ENCODE measurements at regions not wholly inside any gene's neighbourhood (a gene's known extent, or its start where the extent isn't known, plus 50 kb on each side); places are given as distances from the start of the nearest gene placed in this dataset.
"Not testable (repeated sequence)": the region's sequence is repeated elsewhere in the genome, so short reads cannot be mapped to it uniquely, and the experiment has no call there.

DNA sequence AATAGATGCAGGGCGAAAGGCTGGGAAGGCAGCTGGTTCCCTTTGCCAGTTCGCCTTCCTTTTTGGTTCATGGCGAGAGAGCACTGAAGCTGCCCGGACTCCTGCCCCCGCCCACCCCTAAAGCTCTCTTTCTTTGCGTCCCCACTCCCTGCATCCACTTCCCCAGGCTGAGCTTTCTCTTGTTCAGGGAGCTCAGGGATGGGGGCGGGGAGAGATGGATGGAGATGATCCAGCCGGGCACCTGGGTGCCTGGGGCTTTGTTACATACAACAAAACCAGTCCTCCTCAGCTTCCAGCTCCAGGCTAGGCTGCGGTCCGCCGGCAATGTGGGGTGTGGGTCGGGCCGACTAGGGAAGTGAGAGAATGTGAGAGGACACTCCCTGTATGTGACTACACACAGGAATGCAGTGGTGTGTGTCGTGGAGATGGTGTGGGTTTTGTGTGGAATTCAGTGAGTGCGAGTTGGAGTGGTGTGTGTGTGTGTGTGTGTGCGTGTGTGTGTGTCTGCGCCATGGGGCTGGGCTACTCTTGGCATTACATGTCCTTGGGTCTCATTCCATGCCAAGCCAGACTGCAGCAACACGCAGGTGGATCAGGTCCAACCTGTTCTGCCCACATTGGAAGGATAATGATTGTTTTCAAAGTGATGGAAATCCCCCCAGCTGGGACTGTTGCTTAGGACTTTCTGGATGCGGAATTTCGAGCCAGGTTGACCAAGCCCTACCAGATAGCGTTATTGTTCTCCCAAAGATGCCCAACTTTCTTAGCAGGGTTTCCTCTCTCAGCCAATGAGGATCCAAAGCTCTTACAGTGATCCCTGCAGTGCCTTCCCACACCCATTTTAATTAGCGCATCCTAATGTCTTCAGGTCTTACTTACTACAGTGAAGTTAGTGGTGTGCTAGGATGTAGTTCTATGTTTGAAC is 149.4 kb upstream of the CHRDL1 start:
- no peaks in the 10 kb centered on the region for H3K4me1 ChIP-seq
- no peaks in the 10 kb centered on the region for H3K36me3 ChIP-seq
- H3K27ac ChIP-seq, result no peak overlapping the region
- no peak for DNase-seq
- no peaks in the 10 kb centered on the region for H3K9me3 ChIP-seq (replicated peaks)
- H3K27me3 ChIP-seq, result 0 out of 2 replicates have a peak, but pooled peaks cover 3% of the 10 kb centered on the region
- H3K4me3 ChIP-seq, result no peak overlapping the region

DNA sequence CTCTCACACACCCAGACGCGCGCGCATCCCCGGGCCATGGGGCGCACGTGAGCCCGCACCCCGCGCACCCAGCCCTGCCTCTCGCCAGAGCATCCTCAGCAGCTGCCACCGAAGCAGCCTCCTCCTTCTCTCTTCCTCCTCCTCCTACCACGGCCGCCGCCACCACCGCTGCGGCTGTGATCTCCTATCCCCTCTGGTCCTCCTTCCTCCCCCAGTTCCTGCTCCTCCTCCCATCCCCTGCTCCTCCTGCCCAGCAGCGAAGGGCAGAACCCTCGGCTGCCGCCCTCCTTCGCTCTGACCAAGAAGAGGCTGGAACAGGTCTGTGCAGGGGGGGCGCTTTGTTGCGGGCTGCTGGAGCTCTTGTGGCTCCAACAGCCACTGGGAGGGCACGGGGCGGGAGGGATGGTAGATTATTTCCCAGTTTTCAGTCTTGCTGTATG is 148.7 kb upstream of the CHRDL1 start:
- DNase-seq, result no peak
- Histone ChIP-seq H3K36me3 (no peaks in the 10 kb centered on the region), H3K27ac (no peak overlapping the region), H3K4me3 (no peak overlapping the region), H3K4me1 (no peaks in the 10 kb centered on the region), H3K9me3 (replicated peaks) (no peaks in the 10 kb centered on the region), H3K27me3 (0 out of 2 replicates have a peak, but pooled peaks cover 3% of the 10 kb centered on the region)

DNA sequence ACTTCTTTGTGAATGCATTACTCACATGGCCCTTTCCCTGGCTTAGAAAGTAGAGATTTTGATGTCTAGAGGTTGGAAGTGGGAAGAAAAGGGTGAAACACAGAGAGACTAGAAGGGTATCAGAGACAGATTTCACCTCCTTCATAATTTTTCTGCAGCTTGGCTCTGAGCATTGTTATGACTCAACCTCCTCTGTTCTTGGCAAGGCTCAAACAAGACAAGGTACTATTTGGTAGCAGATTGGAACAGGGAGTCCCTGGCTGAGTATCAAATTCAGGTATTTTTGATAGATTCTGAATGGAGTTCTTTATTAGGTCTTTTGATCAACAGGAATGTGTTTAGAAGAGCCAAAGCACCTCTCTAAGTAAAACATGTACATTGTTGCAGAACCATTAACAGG is 146.3 kb upstream of the CHRDL1 start:
- no peak overlapping the region for H3K27ac ChIP-seq
- no peak overlapping the region for H3K4me3 ChIP-seq
- no peaks in the 10 kb centered on the region for H3K9me3 ChIP-seq (replicated peaks)
- no peak for DNase-seq
- no peaks in the 10 kb centered on the region for H3K36me3 ChIP-seq
- H3K27me3 ChIP-seq, result 0 out of 2 replicates have a peak, but pooled peaks cover 3% of the 10 kb centered on the region
- H3K4me1 ChIP-seq, result no peaks in the 10 kb centered on the region

DNA sequence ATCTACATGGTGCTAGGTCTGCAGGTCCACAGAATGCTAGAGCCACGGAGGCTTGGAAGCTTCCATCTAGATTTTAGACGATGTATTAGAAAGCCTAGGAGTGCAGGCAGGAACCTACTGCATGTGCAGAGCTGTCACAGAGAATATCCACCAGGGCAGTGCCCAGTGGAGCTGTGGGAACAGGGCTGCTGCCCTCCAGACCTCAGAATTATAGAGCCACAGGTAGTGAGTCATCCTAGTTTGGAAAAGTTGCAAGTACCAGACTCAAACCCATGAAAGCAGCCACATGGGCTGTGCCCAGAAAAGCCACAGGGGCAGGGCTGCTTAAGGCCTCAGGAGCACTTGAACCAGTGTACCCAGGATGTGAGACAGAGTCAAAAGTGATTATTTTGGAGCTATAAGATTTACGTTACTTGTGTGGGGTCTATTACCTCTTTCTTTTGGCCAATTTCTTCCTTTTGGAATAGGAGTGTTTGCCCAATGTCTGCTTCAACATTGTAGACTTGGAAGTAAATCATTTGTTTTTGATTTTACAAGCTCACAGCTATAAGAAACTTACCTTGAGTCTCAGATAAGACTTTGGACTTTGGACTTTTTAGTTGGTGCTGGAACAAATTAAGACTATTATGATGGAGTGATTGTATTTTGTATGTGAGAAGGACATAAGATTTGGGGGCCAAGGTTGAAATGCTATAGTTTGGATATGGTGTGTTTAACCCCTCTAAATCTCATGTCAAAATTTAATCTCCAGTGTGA is 143.5 kb upstream of the CHRDL1 start:
- no peaks in the 10 kb centered on the region for H3K36me3 ChIP-seq
- DNase-seq, result no peak
- H3K9me3 ChIP-seq (replicated peaks), result no peaks in the 10 kb centered on the region
- H3K4me1 ChIP-seq, result no peaks in the 10 kb centered on the region
- H3K27ac ChIP-seq, result no peak overlapping the region
- H3K27me3 ChIP-seq, result 0 out of 2 replicates have a peak, but pooled peaks cover 3% of the 10 kb centered on the region
- H3K4me3 ChIP-seq, result no peak overlapping the region

DNA sequence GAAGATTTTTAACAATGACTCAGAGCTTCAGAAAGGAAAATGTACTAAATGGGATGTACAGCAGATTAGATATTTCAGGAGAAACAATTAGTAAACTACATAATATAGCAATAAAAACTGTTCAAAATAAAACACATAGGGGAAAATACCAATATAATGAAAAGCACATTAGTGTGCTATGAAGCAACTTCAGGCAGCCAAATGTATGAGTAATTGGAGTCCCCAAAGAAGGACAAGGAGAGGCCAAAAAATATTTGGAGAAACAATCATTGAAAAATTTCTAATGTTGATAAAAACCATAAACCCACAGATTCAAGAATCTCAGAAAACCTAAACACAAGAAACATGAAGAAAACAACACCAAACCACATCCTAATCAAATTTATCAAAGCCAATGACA is 129.3 kb upstream of the CHRDL1 start:
- no peaks in the 10 kb centered on the region for H3K27me3 ChIP-seq
- no peak overlapping the region for H3K4me3 ChIP-seq
- H3K36me3 ChIP-seq, result no peaks in the 10 kb centered on the region
- H3K9me3 ChIP-seq (replicated peaks), result no peaks in the 10 kb centered on the region
- DNase-seq, result no peak
- no peaks in the 10 kb centered on the region for H3K4me1 ChIP-seq
- no peak overlapping the region for H3K27ac ChIP-seq

DNA sequence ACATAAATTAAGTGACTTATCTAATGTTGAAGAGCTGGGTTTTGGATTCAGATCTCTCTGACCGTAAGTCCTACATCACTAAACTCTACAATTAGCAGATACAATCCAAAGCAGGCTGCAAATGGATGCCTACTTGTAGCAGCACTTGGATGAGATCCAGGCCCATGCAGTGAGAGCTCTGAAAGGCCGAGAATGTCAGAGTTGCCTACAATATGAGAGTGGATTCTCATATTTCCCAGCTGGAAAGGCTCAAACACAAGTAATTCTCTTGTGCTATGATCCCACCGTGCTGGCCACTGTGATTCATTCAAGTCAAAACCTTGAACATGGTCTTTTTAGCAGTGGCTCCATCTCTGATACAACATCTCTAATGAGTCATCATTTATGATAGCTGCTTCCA is 125.4 kb upstream of the CHRDL1 start:
- Histone ChIP-seq H3K4me3 (no peak overlapping the region), H3K27me3 (no peaks in the 10 kb centered on the region), H3K36me3 (no peaks in the 10 kb centered on the region), H3K27ac (no peak overlapping the region), H3K9me3 (replicated peaks) (no peaks in the 10 kb centered on the region), H3K4me1 (no peaks in the 10 kb centered on the region)
- DNase-seq, result peak in 1 of 2 experiments; percentile 48

DNA sequence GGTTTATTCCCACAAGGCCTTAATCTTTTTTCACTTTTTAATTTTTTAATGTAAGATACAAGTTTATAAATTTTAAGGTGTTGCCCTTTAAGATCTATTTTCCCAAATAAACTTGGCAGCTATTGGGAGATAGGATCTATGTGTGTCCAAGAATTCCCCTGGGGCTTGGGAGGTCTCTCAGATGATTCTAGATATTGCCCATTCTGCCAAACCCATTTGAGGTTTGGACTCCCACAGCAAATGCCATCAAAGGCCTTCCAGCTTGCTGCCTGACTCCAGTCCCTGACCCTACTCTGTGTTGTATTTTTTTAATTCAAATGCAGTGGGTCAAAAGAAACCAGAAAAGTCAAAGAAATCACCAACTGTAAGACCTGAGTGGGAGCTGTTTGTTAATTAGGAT is 120.0 kb upstream of the CHRDL1 start:
- Histone ChIP-seq H3K27me3 (no peaks in the 10 kb centered on the region), H3K9me3 (replicated peaks) (no peaks in the 10 kb centered on the region), H3K4me3 (no peak overlapping the region), H3K4me1 (no peaks in the 10 kb centered on the region), H3K27ac (no peak overlapping the region), H3K36me3 (no peaks in the 10 kb centered on the region)
- peak in 1 of 2 experiments; percentile 1 for DNase-seq

DNA sequence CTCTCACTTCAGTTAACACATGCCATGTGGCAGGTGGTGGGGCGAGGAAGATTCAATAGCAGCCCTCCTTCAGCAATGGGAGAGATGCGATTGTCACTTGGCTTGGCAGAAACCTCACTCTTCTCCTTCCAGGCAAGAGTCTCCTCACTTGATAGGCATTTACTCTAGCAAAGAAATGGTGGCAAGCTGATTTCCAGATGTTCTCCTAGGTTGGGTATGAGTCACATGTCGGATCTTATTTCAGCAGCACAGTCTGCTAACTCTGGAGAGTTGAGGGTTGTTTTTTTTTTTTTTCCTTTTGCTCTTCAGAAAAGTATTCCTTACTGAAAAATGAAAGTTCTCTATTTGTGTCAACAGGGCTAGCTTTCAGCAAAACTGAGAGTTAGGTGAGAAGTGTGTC is 119.5 kb upstream of the CHRDL1 start:
- Histone ChIP-seq H3K36me3 (no peaks in the 10 kb centered on the region), H3K4me1 (no peaks in the 10 kb centered on the region), H3K27ac (no peak overlapping the region), H3K27me3 (no peaks in the 10 kb centered on the region), H3K4me3 (no peak overlapping the region), H3K9me3 (replicated peaks) (no peaks in the 10 kb centered on the region)
- peak in 1 of 2 experiments; percentile 38 for DNase-seq

DNA sequence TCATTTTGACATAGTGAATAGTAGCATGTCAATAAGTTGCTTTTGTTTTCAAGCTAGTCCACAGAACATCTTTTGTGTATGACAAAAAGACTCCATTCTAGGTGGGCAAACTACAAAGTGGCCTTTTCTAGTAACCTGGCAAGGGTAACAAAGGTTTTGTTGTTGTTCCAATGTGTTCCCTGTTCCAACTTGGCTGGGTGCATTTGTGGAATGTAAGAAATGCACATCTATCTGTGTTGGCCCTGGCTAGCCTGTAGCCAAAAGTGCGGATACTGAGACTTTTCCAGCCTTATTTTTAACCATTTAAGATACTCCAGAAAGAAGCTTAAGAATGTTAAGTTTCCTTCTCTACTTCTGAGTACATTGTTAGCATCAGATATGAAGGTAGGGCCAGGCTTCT is 118.7 kb upstream of the CHRDL1 start:
- no peak for DNase-seq
- no peaks in the 10 kb centered on the region for H3K4me1 ChIP-seq
- no peak overlapping the region for H3K4me3 ChIP-seq
- no peaks in the 10 kb centered on the region for H3K27me3 ChIP-seq
- no peak overlapping the region for H3K27ac ChIP-seq
- H3K36me3 ChIP-seq, result no peaks in the 10 kb centered on the region
- H3K9me3 ChIP-seq (replicated peaks), result no peaks in the 10 kb centered on the region

DNA sequence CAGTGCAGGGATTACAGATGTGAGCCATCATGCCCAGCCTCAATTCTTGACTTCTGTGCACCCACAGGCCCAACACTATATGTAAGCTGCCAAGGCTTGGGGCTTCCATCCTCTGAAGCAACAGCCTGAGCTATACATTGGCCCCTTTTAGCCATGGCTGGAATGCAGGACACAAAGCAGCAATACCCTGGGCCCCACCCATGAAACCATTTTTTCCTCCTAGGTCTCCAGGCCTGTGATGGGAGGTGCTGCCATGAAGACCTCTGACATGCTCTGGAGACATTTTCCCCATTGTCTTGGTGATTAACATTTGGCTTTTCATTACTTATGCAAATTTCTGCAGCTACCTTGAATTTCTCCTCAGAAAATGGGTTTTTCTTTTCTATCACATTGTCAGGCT is 109.1 kb upstream of the CHRDL1 start:
- not testable (repeated sequence) for H3K9me3 ChIP-seq (replicated peaks); H3K36me3 ChIP-seq; H3K4me3 ChIP-seq; DNase-seq; H3K27ac ChIP-seq; H3K4me1 ChIP-seq; H3K27me3 ChIP-seq

DNA sequence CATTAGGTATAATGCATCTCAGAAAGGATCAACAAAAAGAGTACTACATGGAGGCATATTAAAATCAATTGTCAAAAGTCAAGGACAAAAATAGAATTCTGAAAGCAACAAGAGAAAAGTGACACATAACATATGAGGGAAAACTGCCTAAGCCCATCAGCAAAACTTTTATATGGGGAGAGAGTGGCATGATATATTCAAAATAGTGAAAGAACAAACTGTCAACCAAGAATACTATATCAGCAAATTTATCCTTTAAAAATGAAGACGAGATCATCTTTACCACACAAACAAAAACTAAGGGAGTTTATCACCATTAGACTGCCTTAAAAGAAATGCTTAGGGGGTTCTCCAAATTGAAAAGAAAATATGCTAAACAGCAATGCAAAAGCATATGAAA is 86.4 kb upstream of the CHRDL1 start:
- Histone ChIP-seq H3K4me1 (no peaks in the 10 kb centered on the region), H3K36me3 (no peaks in the 10 kb centered on the region), H3K4me3 (no peak overlapping the region), H3K27ac (no peak overlapping the region), H3K9me3 (replicated peaks) (peaks cover 2% of the 10 kb centered on the region; the same call in 1 of the 2 replicates), H3K27me3 (no peaks in the 10 kb centered on the region)
- no peak for DNase-seq

DNA sequence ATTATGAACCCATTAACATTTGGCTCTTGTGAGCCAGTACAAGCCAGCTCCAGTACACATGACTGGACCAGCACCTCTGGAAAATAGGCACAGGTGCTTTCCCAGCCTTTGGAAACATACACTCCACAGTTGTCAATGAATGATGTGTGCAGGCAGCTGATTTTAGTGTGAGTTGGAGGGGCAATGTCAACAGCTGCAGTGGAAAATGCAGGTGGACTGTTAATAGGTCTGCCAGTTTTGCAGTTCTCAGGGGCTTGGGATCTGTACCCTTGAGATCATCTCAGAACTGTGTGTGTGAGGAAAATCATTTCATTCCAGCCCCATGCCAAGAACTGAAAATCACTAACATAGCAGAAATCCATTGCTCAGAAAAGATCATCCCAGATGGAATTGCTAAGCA is 81.7 kb upstream of the CHRDL1 start:
- H3K4me1 ChIP-seq, result no peaks in the 10 kb centered on the region
- DNase-seq, result peak; percentile 3 to 36
- no peak overlapping the region for H3K4me3 ChIP-seq
- H3K36me3 ChIP-seq, result no peaks in the 10 kb centered on the region
- H3K27me3 ChIP-seq, result no peaks in the 10 kb centered on the region
- H3K27ac ChIP-seq, result no peak overlapping the region
- peaks cover 2% of the 10 kb centered on the region; the same call in 1 of the 2 replicates for H3K9me3 ChIP-seq (replicated peaks)

DNA sequence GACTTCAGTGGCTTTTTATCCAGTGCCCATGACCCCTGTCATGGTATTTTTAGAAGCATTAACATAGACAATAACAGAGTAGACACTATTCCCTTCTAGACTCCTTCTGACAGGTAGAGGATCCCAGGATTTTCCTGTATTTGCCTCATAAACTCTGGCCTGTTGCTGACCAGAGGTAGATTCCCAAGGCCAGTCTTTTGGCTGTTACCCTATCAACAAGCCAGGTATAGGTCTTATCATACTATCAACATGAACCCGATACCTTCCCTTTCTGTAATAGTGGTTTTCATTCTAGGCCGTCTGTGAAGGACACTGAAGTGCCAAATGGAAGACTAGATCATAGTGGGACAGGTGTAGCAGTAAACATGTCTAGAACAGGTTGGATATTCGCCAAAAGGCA is 76.2 kb upstream of the CHRDL1 start:
- H3K4me3 ChIP-seq, result no peak overlapping the region
- no peaks in the 10 kb centered on the region for H3K36me3 ChIP-seq
- DNase-seq, result no peak
- H3K4me1 ChIP-seq, result no peaks in the 10 kb centered on the region
- H3K9me3 ChIP-seq (replicated peaks), result no peaks in the 10 kb centered on the region
- no peak overlapping the region for H3K27ac ChIP-seq
- H3K27me3 ChIP-seq, result no peaks in the 10 kb centered on the region

DNA sequence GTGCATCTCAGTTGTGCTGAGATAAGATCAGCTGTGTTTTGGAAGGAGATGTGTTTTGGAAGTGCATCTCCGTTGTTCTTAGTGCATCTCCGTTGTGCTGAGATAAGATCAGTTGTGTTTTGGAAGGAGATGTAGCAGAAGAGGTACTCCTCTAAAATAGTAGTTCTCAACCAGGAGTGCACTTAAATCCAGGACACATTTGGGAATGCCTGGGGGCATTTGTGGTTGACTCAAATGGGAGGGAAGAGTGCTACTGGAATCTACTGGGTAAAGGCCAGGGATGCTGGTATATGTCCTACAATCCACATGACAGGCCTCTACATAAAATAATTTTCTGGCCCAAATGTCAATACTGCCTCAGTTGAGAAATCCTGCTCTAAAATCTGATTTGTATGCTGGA is 70.8 kb upstream of the CHRDL1 start:
- Histone ChIP-seq H3K27me3 (no peaks in the 10 kb centered on the region), H3K4me3 (no peak overlapping the region), H3K4me1 (no peaks in the 10 kb centered on the region), H3K9me3 (replicated peaks) (no peaks in the 10 kb centered on the region), H3K27ac (no peak overlapping the region), H3K36me3 (no peaks in the 10 kb centered on the region)
- DNase-seq, result no peak

DNA sequence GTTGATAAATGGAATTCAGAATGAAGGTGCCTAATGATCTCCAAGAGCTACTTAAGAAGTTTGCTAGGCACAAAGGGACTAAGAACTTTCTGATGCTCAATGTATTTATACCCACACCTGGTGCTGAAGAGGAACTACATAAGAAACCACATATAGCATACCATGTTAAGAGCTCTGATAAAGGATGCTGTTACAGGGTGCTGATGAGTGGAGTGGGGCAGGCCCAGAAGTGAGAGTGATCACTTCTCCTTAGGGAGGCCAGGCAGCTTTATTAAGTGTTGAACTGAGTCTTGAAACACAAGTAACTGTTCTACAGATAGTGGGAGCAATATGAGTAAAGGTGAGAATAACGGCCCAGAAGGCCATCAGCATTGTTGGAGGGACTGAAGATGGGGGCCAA is 68.3 kb upstream of the CHRDL1 start:
- Histone ChIP-seq H3K4me3 (no peak overlapping the region), H3K4me1 (no peaks in the 10 kb centered on the region), H3K27ac (no peak overlapping the region), H3K27me3 (no peaks in the 10 kb centered on the region), H3K9me3 (replicated peaks) (no peaks in the 10 kb centered on the region), H3K36me3 (no peaks in the 10 kb centered on the region)
- no peak for DNase-seq

All from SJCRH30 (cell line).